ENCODE measurements at regions not wholly inside any gene's neighbourhood (a gene's known extent, or its start where the extent isn't known, plus 50 kb on each side); places are given as distances from the start of the nearest gene placed in this dataset.

GRCh38 chr17:36854982-36855381 lies 82.3 kb upstream of the LHX1 start:
- Mint-ChIP-seq H3K4me1 (ENCODE audit: low read depth) (peaks cover 21% of the 10 kb centered on the region), H3K36me3 (ENCODE audit: insufficient read depth) (no peaks in the 10 kb centered on the region), H3K27me3 (ENCODE audit: low read depth) (peaks cover 14% of the 10 kb centered on the region), H3K9me3 (no peaks in the 10 kb centered on the region), H3K4me3 (no peak overlapping the region)
- ATAC-seq (no peak), DNase-seq (no peak)

- Mint-ChIP-seq H3K27me3 (ENCODE audit: low read depth) (peaks cover 14% of the 10 kb centered on the region), H3K4me1 (ENCODE audit: low read depth) (peaks cover 17% of the 10 kb centered on the region), H3K9me3 (no peaks in the 10 kb centered on the region), H3K36me3 (ENCODE audit: insufficient read depth) (no peaks in the 10 kb centered on the region), H3K4me3 (no peak overlapping the region)
- DNase-seq (no peak), ATAC-seq (no peak)
These were observed 81.8 kb upstream of the LHX1 start for GRCh38 chr17:36855459-36855858.

- DNase-seq = no peak
- H3K9me3 Mint-ChIP-seq = no peaks in the 10 kb centered on the region
- no peak overlapping the region for H3K4me3 Mint-ChIP-seq
- no peaks in the 10 kb centered on the region for H3K36me3 Mint-ChIP-seq (ENCODE audit: insufficient read depth)
- peaks cover 14% of the 10 kb centered on the region for H3K27me3 Mint-ChIP-seq (ENCODE audit: low read depth)
- ATAC-seq = no peak
- peaks cover 11% of the 10 kb centered on the region for H3K4me1 Mint-ChIP-seq (ENCODE audit: low read depth)
These were observed 81.1 kb upstream of the LHX1 start for GRCh38 chr17:36856222-36856621.

- Mint-ChIP-seq H3K9me3 (no peaks in the 10 kb centered on the region), H3K27me3 (ENCODE audit: low read depth) (peaks cover 16% of the 10 kb centered on the region), H3K36me3 (ENCODE audit: insufficient read depth) (no peaks in the 10 kb centered on the region), H3K4me1 (ENCODE audit: low read depth) (peaks cover 10% of the 10 kb centered on the region), H3K4me3 (no peak overlapping the region)
- ATAC-seq (no peak), DNase-seq (no peak)
These were observed 80.3 kb upstream of the LHX1 start for GRCh38 chr17:36856903-36857381.

- ATAC-seq (no peak), DNase-seq (no peak)
- H3K36me3 Mint-ChIP-seq (ENCODE audit: insufficient read depth) = no peaks in the 10 kb centered on the region
- H3K4me1 Mint-ChIP-seq (ENCODE audit: low read depth) = peaks cover 9% of the 10 kb centered on the region
- no peaks in the 10 kb centered on the region for H3K9me3 Mint-ChIP-seq
- peaks cover 16% of the 10 kb centered on the region for H3K27me3 Mint-ChIP-seq (ENCODE audit: low read depth)
- H3K4me3 Mint-ChIP-seq = no peak overlapping the region
These were observed 79.6 kb upstream of the LHX1 start for GRCh38 chr17:36857698-36858097.

GRCh38 chr17:36858119-36859002 lies 78.9 kb upstream of the LHX1 start:
- ATAC-seq = no peak
- Mint-ChIP-seq H3K4me3 (no peak overlapping the region), H3K4me1 (ENCODE audit: low read depth) (peaks cover 6% of the 10 kb centered on the region), H3K36me3 (ENCODE audit: insufficient read depth) (no peaks in the 10 kb centered on the region), H3K27me3 (ENCODE audit: low read depth) (peaks cover 16% of the 10 kb centered on the region), H3K9me3 (no peaks in the 10 kb centered on the region)
- no peak for DNase-seq

- H3K9me3 Mint-ChIP-seq = no peaks in the 10 kb centered on the region
- H3K27me3 Mint-ChIP-seq (ENCODE audit: low read depth) = peaks cover 17% of the 10 kb centered on the region
- DNase-seq (no peak), ATAC-seq (no peak)
- H3K36me3 Mint-ChIP-seq (ENCODE audit: insufficient read depth) = no peaks in the 10 kb centered on the region
- H3K4me3 Mint-ChIP-seq = no peak overlapping the region
- peaks cover under 1% of the 10 kb centered on the region for H3K4me1 Mint-ChIP-seq (ENCODE audit: low read depth)
These were observed 78.3 kb upstream of the LHX1 start for GRCh38 chr17:36859003-36859300.

- no peak overlapping the region for H3K4me3 Mint-ChIP-seq
- DNase-seq = no peak
- no peaks in the 10 kb centered on the region for H3K36me3 Mint-ChIP-seq (ENCODE audit: insufficient read depth)
- peaks cover 20% of the 10 kb centered on the region for H3K27me3 Mint-ChIP-seq (ENCODE audit: low read depth)
- H3K9me3 Mint-ChIP-seq = no peaks in the 10 kb centered on the region
- H3K4me1 Mint-ChIP-seq (ENCODE audit: low read depth) = no peaks in the 10 kb centered on the region
- no peak for ATAC-seq
These were observed 77.6 kb upstream of the LHX1 start for GRCh38 chr17:36859706-36860105.

- no peaks in the 10 kb centered on the region for H3K9me3 Mint-ChIP-seq
- no peaks in the 10 kb centered on the region for H3K36me3 Mint-ChIP-seq (ENCODE audit: insufficient read depth)
- H3K27me3 Mint-ChIP-seq (ENCODE audit: low read depth) = peaks cover 19% of the 10 kb centered on the region
- no peak overlapping the region for H3K4me3 Mint-ChIP-seq
- H3K4me1 Mint-ChIP-seq (ENCODE audit: low read depth) = no peaks in the 10 kb centered on the region
- ATAC-seq (no peak), DNase-seq (no peak)
These were observed 75.7 kb upstream of the LHX1 start for GRCh38 chr17:36861531-36861930.

GRCh38 chr17:36862116-36862920 lies 75.0 kb upstream of the LHX1 start:
- Mint-ChIP-seq H3K4me1 (ENCODE audit: low read depth) (no peaks in the 10 kb centered on the region), H3K9me3 (no peaks in the 10 kb centered on the region), H3K4me3 (no peak overlapping the region), H3K27me3 (ENCODE audit: low read depth) (peaks cover 13% of the 10 kb centered on the region), H3K36me3 (ENCODE audit: insufficient read depth) (no peaks in the 10 kb centered on the region)
- ATAC-seq = no peak
- no peak for DNase-seq

- Mint-ChIP-seq H3K4me3 (no peak overlapping the region), H3K9me3 (no peaks in the 10 kb centered on the region), H3K4me1 (ENCODE audit: low read depth) (no peaks in the 10 kb centered on the region), H3K36me3 (ENCODE audit: insufficient read depth) (no peaks in the 10 kb centered on the region), H3K27me3 (ENCODE audit: low read depth) (peaks cover 12% of the 10 kb centered on the region)
- ATAC-seq (no peak), DNase-seq (no peak)
These were observed 74.1 kb upstream of the LHX1 start for GRCh38 chr17:36863131-36863530.

- no peak for ATAC-seq
- Mint-ChIP-seq H3K27me3 (ENCODE audit: low read depth) (peaks cover 9% of the 10 kb centered on the region), H3K4me3 (no peak overlapping the region), H3K4me1 (ENCODE audit: low read depth) (no peaks in the 10 kb centered on the region), H3K9me3 (no peaks in the 10 kb centered on the region), H3K36me3 (ENCODE audit: insufficient read depth) (no peaks in the 10 kb centered on the region)
- no peak for DNase-seq
These were observed 73.3 kb upstream of the LHX1 start for GRCh38 chr17:36863676-36864612.

GRCh38 chr17:36864827-36865430 lies 72.3 kb upstream of the LHX1 start:
- Mint-ChIP-seq H3K9me3 (no peaks in the 10 kb centered on the region), H3K27me3 (ENCODE audit: low read depth) (peaks cover 6% of the 10 kb centered on the region), H3K36me3 (ENCODE audit: insufficient read depth) (no peaks in the 10 kb centered on the region), H3K4me1 (ENCODE audit: low read depth) (no peaks in the 10 kb centered on the region), H3K4me3 (no peak overlapping the region)
- ATAC-seq = no peak
- no peak for DNase-seq

Measured in activated T-cell treated with anti-CD3 and anti-CD28 coated beads, Interleukin-2, amount 50 U/mL, for 4 hours (primary cell).